Ishikawa (cell line): ENCODE measurements at regions not wholly inside any gene's neighbourhood (a gene's known extent, or its start where the extent isn't known, plus 50 kb on each side); places are given as distances from the start of the nearest gene placed in this dataset.

Experiments used
- CEBPB ChIP-seq: IDR thresholded peaks from 2 replicates; pipeline ENCODE4 v1.6.1; 2012
- CREB1 ChIP-seq: IDR thresholded peaks from 2 replicates; pipeline ENCODE4 v1.6.1; 2012; ENCODE audit warnings: low read depth
- EGR1 ChIP-seq: IDR thresholded peaks from 2 replicates; pipeline ENCODE4 v1.6.1; 2012
- EP300 ChIP-seq: IDR thresholded peaks from 2 replicates; pipeline ENCODE4 v1.6.1; 2012; ENCODE audit warnings: borderline replicate concordance
- FOXM1 ChIP-seq: IDR thresholded peaks from 2 replicates; pipeline ENCODE4 v1.6.1; 2012; ENCODE audit warnings: low read depth, borderline replicate concordance
- NFIC ChIP-seq: IDR thresholded peaks from 2 replicates; pipeline ENCODE4 v1.6.1; 2012
- RAD21 ChIP-seq: IDR thresholded peaks from 2 replicates; pipeline ENCODE4 v1.6.1; 2012; ENCODE audit warnings: low read depth
- TAF1 ChIP-seq: IDR thresholded peaks from 2 replicates; pipeline ENCODE4 v1.6.1; 2012; ENCODE audit warnings: low read depth, mild to moderate bottlenecking
- TEAD4 ChIP-seq: IDR thresholded peaks from 2 replicates; pipeline ENCODE4 v1.6.1; 2012
- YY1 ChIP-seq: IDR thresholded peaks from 2 replicates; pipeline ENCODE4 v1.6.1; 2012; ENCODE audit warnings: low read depth
- ZBTB7A ChIP-seq: IDR thresholded peaks from 2 replicates; pipeline ENCODE4 v1.6.1; 2012; ENCODE audit warnings: low read depth
- TF ChIP-seq, protein P1 (sequence below): IDR thresholded peaks from 2 replicates; pipeline ENCODE4 v1.6.1; 2012
- TF ChIP-seq, protein P2 (sequence below): IDR thresholded peaks from 2 replicates; pipeline ENCODE4 v1.6.1; 2012; ENCODE audit warnings: low read depth, mild to moderate bottlenecking
- TF ChIP-seq, protein P3 (sequence below): IDR thresholded peaks from 2 replicates; pipeline ENCODE4 v1.6.1; 2012

DNA sequence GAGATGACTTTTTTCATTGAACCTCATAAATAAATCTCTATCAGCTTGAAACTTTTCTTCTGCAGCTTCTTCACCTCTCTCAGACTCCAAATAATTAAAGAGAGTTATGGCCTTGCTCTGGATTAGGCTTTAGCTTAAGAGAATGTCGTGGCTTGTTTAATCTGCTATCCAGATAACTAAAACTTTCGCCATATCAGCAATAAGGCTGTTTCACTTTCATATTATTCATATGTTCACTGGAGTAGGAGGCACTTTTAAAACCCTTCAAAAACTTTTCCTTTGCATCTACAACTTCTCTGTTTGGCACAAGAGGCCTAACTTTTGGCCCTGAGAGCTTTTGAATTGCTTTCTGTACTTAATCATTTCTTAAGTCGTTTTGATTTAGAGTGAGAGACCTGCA, 386.9 kb upstream of the FAM174A start:
- TF ChIP-seq, protein P1, sequence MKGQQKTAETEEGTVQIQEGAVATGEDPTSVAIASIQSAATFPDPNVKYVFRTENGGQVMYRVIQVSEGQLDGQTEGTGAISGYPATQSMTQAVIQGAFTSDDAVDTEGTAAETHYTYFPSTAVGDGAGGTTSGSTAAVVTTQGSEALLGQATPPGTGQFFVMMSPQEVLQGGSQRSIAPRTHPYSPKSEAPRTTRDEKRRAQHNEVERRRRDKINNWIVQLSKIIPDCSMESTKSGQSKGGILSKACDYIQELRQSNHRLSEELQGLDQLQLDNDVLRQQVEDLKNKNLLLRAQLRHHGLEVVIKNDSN: no peak
- TF ChIP-seq TAF1 (no peak), FOXM1 (no peak), RAD21 (no peak), CREB1 (no peak), EP300 (no peak), ZBTB7A (no peak), YY1 (no peak), TEAD4 (no peak), CEBPB (no peak), EGR1 (no peak), NFIC (no peak)
- TF ChIP-seq, protein P2, sequence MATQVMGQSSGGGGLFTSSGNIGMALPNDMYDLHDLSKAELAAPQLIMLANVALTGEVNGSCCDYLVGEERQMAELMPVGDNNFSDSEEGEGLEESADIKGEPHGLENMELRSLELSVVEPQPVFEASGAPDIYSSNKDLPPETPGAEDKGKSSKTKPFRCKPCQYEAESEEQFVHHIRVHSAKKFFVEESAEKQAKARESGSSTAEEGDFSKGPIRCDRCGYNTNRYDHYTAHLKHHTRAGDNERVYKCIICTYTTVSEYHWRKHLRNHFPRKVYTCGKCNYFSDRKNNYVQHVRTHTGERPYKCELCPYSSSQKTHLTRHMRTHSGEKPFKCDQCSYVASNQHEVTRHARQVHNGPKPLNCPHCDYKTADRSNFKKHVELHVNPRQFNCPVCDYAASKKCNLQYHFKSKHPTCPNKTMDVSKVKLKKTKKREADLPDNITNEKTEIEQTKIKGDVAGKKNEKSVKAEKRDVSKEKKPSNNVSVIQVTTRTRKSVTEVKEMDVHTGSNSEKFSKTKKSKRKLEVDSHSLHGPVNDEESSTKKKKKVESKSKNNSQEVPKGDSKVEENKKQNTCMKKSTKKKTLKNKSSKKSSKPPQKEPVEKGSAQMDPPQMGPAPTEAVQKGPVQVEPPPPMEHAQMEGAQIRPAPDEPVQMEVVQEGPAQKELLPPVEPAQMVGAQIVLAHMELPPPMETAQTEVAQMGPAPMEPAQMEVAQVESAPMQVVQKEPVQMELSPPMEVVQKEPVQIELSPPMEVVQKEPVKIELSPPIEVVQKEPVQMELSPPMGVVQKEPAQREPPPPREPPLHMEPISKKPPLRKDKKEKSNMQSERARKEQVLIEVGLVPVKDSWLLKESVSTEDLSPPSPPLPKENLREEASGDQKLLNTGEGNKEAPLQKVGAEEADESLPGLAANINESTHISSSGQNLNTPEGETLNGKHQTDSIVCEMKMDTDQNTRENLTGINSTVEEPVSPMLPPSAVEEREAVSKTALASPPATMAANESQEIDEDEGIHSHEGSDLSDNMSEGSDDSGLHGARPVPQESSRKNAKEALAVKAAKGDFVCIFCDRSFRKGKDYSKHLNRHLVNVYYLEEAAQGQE: no peak
- TF ChIP-seq, protein P3, sequence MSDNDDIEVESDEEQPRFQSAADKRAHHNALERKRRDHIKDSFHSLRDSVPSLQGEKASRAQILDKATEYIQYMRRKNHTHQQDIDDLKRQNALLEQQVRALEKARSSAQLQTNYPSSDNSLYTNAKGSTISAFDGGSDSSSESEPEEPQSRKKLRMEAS: no peak
